ENCODE measurements at regions not wholly inside any gene's neighbourhood (a gene's known extent, or its start where the extent isn't known, plus 50 kb on each side); places are given as distances from the start of the nearest gene placed in this dataset.
A peak's percentile ranks its signal among the peaks of the same experiment; 100 is the strongest.

GRCh38 chr11:69365558-69365957 is 71.6 kb downstream of the MYEOV start:
- H4K91ac ChIP-seq (ENCODE audit: insufficient read depth, low read depth, low read length): peak overlapping the region; percentile 40; the same call in 1 of the 2 replicates
- H3K4ac ChIP-seq (ENCODE audit: low read depth, low read length): peak overlapping the region; percentile 72
- no peak overlapping the region; the same call in 1 of the 2 replicates for H3K27ac ChIP-seq (ENCODE audit: insufficient read depth, low read length)
- H3K4me3 ChIP-seq (ENCODE audit: insufficient read depth, low read depth, low read length): no peak overlapping the region
- H2BK20ac ChIP-seq (ENCODE audit: low read depth, low read length): peak overlapping the region; percentile 49; the same call in 1 of the 2 replicates
- in situ Hi-C loops (cut with MboI; ENCODE audit: low sequenced_read_pairs) (no loop called here), intact Hi-C loops (cut with micrococcal nuclease) (no loop called here), dilution Hi-C loops (cut with HindIII; ENCODE audit: low sequenced_read_pairs, unreplicated experiment) (no loop called here)
- H2AFZ ChIP-seq (replicated peaks; ENCODE audit: low read length, poor library complexity): no peak overlapping the region
- no peak overlapping the region for H2BK5ac ChIP-seq (ENCODE audit: low read depth, low read length, poor library complexity, severe bottlenecking)
- H3K4me2 ChIP-seq (ENCODE audit: low read depth, low read length): no peak overlapping the region
- ChIA-PET POLR2A (ENCODE audit: unreplicated experiment) (interaction anchor here (0.6 kb wide), 1 partner anchor 25 kb away, joined by 4 read pairs; no protein-coding TSS in a partner anchor), CTCF (no interaction called here)
- H4K5ac ChIP-seq (ENCODE audit: low read depth, low read length): no peak overlapping the region
- no peaks in the 10 kb centered on the region; a peak in 1 of 4 replicates for H3K79me1 ChIP-seq (ENCODE audit: low read depth in 1 of 2, low read length in 2 of 2)
- ATAC-seq (ENCODE audit: low read depth) (no peak), DNase-seq (no peak)
- H4K20me1 ChIP-seq (ENCODE audit: insufficient read depth, low read length): no peaks in the 10 kb centered on the region
- BruUV-seq (replicated peaks): no TSS peak
- no peak overlapping the region for H3K56ac ChIP-seq (ENCODE audit: extremely low read depth, insufficient read depth, low read length)
- 0 out of 2 replicates have a peak overlapping the region, but pooled peaks have one; percentile 35 for H3K14ac ChIP-seq (replicated peaks; ENCODE audit: low read depth, low read length)
- H3K23ac ChIP-seq (ENCODE audit: low read depth, low read length): no peak overlapping the region; the same call in 1 of the 2 replicates
- no peak for TF ChIP-seq SMC3 (IDR thresholded peaks at IDR 0.05; ENCODE audit: low read depth, low read length)
- TF ChIP-seq POLR2A (IDR thresholded peaks at IDR 0.05; ENCODE audit: low read depth, low read length): no peak
- no peak for TF ChIP-seq CTCF (conservative IDR thresholded peaks at IDR 0.05; ENCODE audit: low read depth, low read length)
- no peak for TF ChIP-seq MAFK (IDR thresholded peaks at IDR 0.05; ENCODE audit: low read depth, low read length)
- TF ChIP-seq MAZ (IDR thresholded peaks at IDR 0.05; ENCODE audit: borderline replicate concordance, low read depth, low read length): no peak
- no peak for TF ChIP-seq NFE2L2 (IDR thresholded peaks at IDR 0.05; ENCODE audit: low read depth, low read length)
- H2BK120ac ChIP-seq (ENCODE audit: low read depth, low read length): peak overlapping the region; percentile 83; the same call in 1 of the 2 replicates
- WGBS, 2 experiments (ENCODE audit: extremely low coverage in 2 of 2, insufficient read length in 1 of 2): 60 to 100% methylated on average over 1 to 2 of the region's 4 CpGs
- peak overlapping the region; percentile 42 to 80; a peak in 3 of 4 replicates for H4K8ac ChIP-seq (ENCODE audit: low read depth in 2 of 2, low read length in 2 of 2)
- H3K4me1 ChIP-seq (ENCODE audit: control insufficient read depth, insufficient read depth, low read length): peaks cover 7% of the 10 kb centered on the region
- H2AK5ac ChIP-seq (ENCODE audit: low read depth, low read length): peak overlapping the region; percentile 99
- H3K9me1 ChIP-seq (ENCODE audit: insufficient read depth, low read length): peaks cover 12% of the 10 kb centered on the region; the same call in 1 of the 2 replicates
- no peak overlapping the region for H2AK9ac ChIP-seq (replicated peaks; ENCODE audit: low read depth, low read length, poor library complexity)
- no peaks in the 10 kb centered on the region for H3K36me3 ChIP-seq (ENCODE audit: control insufficient read depth, insufficient read depth, low read length)
- peak overlapping the region; percentile 88; the same call in 2 of the 3 replicates for H2BK15ac ChIP-seq (ENCODE audit: low read depth, low read length)
- no peaks in the 10 kb centered on the region for H3K27me3 ChIP-seq (ENCODE audit: control insufficient read depth, insufficient read depth, low read length)
- H3K18ac ChIP-seq (ENCODE audit: low read depth, low read length): no peak overlapping the region
- H3K9ac ChIP-seq (ENCODE audit: low read depth, low read length): no peak overlapping the region
- peaks cover 10% of the 10 kb centered on the region for H3K9me3 ChIP-seq (ENCODE audit: control insufficient read depth, insufficient read depth, low read length)

All from IMR-90 (cell line).